Astrocyte (in vitro differentiated cells and primary cell): ENCODE measurements at regions not wholly inside any gene's neighbourhood (a gene's known extent, or its start where the extent isn't known, plus 50 kb on each side); places are given as distances from the start of the nearest gene placed in this dataset.

Experiments used
- EZH2 ChIP-seq: IDR thresholded peaks from 2 replicates; pipeline ENCODE4 v1.6.1; 2012; ENCODE audit warnings: mild to moderate bottlenecking, low read length, inconsistent platforms; ENCODE audit not compliant: insufficient read depth
- TF ChIP-seq, protein P1 (sequence below): IDR thresholded peaks from 2 replicates; pipeline ENCODE4 v1.5.1; 2011; ENCODE audit warnings: low read depth, mild to moderate bottlenecking, inconsistent platforms, low read length, moderate library complexity; ENCODE audit not compliant: insufficient read depth

GRCh38 chr15:77790481-77790880 lies 157.8 kb upstream of the LINGO1 start:
- TF ChIP-seq, protein P1, sequence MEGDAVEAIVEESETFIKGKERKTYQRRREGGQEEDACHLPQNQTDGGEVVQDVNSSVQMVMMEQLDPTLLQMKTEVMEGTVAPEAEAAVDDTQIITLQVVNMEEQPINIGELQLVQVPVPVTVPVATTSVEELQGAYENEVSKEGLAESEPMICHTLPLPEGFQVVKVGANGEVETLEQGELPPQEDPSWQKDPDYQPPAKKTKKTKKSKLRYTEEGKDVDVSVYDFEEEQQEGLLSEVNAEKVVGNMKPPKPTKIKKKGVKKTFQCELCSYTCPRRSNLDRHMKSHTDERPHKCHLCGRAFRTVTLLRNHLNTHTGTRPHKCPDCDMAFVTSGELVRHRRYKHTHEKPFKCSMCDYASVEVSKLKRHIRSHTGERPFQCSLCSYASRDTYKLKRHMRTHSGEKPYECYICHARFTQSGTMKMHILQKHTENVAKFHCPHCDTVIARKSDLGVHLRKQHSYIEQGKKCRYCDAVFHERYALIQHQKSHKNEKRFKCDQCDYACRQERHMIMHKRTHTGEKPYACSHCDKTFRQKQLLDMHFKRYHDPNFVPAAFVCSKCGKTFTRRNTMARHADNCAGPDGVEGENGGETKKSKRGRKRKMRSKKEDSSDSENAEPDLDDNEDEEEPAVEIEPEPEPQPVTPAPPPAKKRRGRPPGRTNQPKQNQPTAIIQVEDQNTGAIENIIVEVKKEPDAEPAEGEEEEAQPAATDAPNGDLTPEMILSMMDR: no peak
- TF ChIP-seq EZH2: no peak
